ENCODE measurements at regions not wholly inside any gene's neighbourhood (a gene's known extent, or its start where the extent isn't known, plus 50 kb on each side); places are given as distances from the start of the nearest gene placed in this dataset.

- no peak overlapping the region for H3K4me3 ChIP-seq (ENCODE audit: low read depth, low read length)
- no peak for TF ChIP-seq CTCF (IDR thresholded peaks at IDR 0.05; ENCODE audit: borderline replicate concordance, insufficient read depth, low read depth, low read length)
Observed at GRCh38 chr1:55879346-55879745, 664.2 kb upstream of the USP24 start.

DNA sequence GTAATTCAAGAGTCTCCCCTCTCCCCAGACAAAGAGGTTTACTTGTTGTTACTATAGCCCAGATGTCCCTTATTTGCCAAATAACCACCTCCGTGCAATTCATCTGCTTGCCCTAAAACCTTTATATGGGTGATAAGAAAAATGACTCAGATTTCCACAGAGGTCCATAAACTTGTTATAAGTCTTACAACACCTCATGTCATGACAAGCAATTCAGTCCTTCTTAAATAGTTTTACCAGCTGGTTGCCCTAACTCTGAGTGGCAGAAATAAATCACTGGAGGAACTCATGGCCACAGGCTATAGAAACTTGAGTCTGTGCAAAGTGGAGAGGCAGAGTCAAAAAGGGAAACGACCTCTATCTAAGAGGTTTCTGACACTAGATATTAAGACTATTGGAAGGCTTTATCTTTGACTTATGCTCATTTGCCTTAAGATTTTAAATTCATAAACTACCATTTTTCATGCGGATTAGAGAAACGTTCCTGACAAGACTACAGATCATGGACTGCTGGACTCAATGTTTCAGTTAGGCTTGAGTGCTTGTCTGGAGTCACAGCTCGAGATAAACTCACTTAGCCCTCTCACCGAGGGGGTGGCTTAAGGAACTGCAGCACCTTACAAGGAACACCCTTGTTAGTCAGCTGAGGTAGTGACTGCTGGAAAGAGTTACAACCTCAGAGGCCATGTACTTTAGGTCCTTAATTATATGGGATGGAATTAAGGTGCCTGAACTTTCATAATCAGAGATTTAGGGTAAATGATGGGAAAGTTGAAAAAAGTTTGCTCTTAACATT, 662.5 kb upstream of the USP24 start:
- TF ChIP-seq CTCF (IDR thresholded peaks at IDR 0.05; ENCODE audit: borderline replicate concordance, insufficient read depth, low read depth, low read length) = no peak
- no peak overlapping the region for H3K4me3 ChIP-seq (ENCODE audit: low read depth, low read length)

DNA sequence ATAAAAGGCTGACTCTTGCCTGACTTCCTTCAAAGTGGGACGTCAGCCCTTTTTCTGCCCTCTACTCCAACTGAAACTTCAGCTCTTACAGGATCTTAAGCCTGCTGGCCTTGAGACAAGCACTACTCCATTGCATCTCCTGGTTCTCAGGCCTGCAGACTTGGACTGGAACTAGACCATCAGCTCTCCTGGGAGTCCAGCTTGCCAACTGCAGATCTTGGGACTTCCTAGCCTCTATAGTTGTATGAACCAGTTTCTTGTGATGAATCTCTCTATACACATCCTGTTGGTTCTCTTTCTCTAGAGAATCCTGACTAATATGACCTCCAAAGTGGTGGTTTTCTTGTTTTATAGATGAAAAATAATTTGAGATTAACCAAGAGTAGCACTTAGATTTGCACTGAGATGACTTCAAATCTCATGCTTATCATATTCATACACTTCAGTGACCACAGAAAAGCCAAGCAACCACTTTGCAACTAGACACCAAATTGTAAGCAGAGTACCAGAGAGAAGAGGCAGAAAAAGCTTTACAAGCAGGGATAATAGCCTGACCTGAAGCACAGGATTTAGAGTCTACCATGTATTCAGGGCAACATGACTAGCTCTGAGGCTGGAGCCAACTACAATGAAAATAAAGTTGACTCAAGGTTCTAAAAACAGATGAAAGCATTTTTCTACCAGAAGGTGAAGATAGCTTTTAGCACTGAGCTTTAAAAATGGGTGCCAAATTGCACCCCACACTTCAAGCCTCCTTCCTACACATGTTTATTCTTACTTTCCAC, 661.3 kb upstream of the USP24 start:
- no peak overlapping the region for H3K4me3 ChIP-seq (ENCODE audit: low read depth, low read length)
- TF ChIP-seq CTCF (IDR thresholded peaks at IDR 0.05; ENCODE audit: borderline replicate concordance, insufficient read depth, low read depth, low read length) = no peak

DNA sequence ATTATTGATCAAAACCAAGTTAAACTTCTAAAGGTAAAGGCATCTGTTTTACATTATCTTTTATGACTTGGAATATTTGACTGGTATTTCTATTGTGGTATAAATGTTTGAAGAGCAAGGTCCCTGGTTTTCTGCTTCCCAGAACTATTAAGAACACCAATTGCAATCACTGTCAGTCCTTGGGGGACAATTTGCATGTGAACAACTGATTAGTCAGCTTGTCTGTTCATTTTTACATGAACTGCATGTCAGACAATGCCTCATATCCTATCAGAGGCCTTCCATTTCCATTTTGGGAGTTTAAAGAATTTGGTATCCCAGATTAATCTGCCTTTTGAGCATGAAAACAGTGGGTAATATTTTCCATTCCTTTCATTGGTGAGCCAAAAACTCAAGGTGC, 654.9 kb upstream of the USP24 start:
- H3K4me3 ChIP-seq (ENCODE audit: low read depth, low read length) = no peak overlapping the region
- TF ChIP-seq CTCF (IDR thresholded peaks at IDR 0.05; ENCODE audit: borderline replicate concordance, insufficient read depth, low read depth, low read length) = no peak

GRCh38 chr1:55869065-55869464, 653.9 kb upstream of the USP24 start:
- TF ChIP-seq CTCF (IDR thresholded peaks at IDR 0.05; ENCODE audit: borderline replicate concordance, insufficient read depth, low read depth, low read length) = no peak

DNA sequence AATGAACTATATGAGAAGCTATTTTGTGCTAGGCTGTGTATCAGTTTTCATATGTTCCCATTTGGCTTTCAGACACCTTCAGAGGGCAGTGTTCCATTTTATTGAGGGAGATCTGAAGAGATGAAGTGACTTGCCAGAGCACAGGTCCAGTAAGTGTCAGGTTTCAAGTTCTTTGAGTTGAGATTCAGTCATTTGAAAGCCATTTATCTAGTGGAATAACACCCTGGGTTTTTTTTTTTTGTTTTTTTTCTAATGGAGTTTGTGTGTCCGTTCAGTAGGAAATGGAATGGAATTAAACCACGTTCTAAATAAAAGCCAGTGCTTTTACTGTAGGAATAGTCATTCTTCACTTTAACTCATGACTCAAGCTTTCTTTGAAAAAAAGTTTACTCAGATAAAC, 652.9 kb upstream of the USP24 start:
- no peak overlapping the region for H3K4me3 ChIP-seq (ENCODE audit: low read depth, low read length)
- no peak for TF ChIP-seq CTCF (IDR thresholded peaks at IDR 0.05; ENCODE audit: borderline replicate concordance, insufficient read depth, low read depth, low read length)

More at GRCh38 chr1:55869065-55869464, 653.9 kb upstream of the USP24 start:
- H3K4me3 ChIP-seq (ENCODE audit: low read depth, low read length) = no peak overlapping the region

Measured in GM12875 (cell line).